HG02763 (cell line): ENCODE measurements at regions not wholly inside any gene's neighbourhood (a gene's known extent, or its start where the extent isn't known, plus 50 kb on each side); places are given as distances from the start of the nearest gene placed in this dataset.
"Not testable (repeated sequence)": the region's sequence is repeated elsewhere in the genome, so short reads cannot be mapped to it uniquely, and the experiment has no call there.

Source experiments
- ATAC-seq: cut with Tn5 transposase; IDR thresholded peaks from one replicate; pipeline ENCODE4 v1.9.1; 2021; ENCODE audit warnings: mild to moderate bottlenecking, moderate library complexity; ENCODE audit not compliant: unreplicated experiment

DNA sequence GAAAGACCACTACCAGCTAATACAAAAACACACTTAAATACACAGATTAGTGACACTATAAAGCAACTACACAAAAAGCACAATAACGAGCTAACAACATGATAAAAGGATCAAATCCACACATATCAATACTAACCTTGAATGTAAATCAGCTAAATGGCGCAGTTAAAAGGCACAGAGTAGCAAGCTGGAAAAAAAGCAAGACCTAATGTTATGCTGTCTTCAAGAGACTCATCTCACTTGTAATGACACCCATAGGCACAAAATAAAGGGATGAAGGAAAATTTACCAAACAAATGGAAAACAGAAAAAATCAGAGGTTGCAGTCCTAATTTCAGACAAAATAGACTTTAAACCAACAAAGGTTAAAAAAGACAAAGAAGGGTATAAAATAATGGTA is 86.3 kb downstream of the NUS1 start:
- no peak for ATAC-seq

DNA sequence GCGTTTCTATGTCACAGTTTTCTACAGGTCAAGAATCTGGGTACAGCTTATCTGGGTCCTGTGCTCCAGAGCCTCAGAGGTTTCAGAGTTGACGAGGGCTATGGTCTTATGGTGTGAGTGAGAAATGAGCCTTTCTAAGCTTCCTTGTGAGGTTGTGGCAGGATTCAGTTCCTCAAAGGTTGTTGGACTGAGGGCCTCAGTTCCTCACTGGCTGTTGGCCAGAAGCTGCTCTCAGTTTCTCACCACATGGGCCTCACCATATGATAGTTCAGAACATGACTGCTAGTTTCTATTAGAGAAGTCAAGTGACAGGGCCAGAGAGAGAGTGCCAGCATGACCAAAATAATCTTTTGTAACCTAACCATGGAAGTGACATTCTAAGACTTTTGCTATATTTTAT is 96.1 kb downstream of the NUS1 start:
- peak; percentile 98 for ATAC-seq

GRCh38 chr6:117776441-117776840 is 101.2 kb downstream of the NUS1 start:
- ATAC-seq: no peak

GRCh38 chr6:117781550-117781949 is 106.3 kb downstream of the NUS1 start:
- no peak for ATAC-seq

GRCh38 chr6:117783279-117783678 is 108.0 kb downstream of the NUS1 start:
- no peak for ATAC-seq

DNA sequence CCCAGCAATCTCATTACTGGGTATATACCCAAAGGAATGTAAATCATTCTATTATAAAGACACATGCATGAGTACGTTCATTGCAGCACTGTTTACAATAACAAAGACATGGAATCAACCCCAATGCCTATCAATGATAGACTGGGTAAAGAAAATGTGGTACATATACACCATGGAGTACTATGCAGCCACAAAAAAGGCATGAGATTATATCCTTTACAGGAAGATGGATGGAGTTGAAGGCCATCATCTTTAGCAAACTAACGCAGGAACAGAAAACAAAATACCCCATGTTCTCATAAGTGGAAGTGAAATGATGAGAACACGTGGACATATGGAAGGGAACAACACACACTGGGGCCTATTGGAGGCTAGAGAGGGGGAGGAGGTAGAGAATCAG is 115.7 kb downstream of the NUS1 start:
- no peak for ATAC-seq

DNA sequence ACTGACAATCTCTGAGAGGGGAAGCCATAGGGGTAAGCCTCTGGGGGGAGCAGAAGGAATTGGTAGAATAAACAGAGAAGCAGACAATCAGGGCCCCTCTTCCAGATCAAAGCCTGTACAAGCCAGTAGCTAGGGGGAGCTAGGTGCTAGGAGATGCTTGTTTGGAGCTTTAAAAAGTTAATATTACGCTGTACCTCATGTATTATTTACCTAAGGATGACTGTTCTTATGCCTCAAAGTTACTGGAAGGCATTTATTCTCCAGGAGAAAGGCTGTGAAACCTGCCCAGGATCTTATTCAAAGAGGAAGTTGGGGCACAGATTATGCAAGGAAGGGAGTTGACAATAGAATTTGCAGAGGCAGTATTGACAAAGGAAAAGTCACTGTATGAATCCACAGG is 111.8 kb upstream of the SLC35F1 start:
- no peak for ATAC-seq

- ATAC-seq: not testable (repeated sequence)
Measured at GRCh38 chr6:117798819-117799218, 108.2 kb upstream of the SLC35F1 start.

DNA sequence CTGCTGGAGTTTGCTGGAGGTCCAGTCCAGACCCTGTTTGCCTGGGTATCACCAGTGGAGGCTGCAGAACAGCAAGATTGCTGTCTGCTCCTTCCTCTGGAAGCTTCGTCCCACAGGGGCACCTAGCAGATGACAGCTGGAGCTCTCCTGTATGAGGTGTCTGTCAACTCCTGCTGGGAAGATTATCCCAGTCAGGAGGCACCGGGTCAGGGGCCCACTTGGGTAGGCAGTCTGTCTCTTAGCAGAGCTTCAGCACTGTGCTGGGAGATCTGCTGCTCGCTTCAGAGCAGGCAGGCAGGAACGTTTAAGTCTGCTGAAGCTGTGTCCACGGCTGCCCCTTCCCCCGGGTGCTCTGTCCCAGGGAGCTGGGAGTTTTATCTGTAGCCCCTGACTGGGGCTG is 96.8 kb upstream of the SLC35F1 start:
- ATAC-seq: no peak

- no peak for ATAC-seq
Measured at GRCh38 chr6:117817499-117817898, 89.6 kb upstream of the SLC35F1 start.

- ATAC-seq: no peak
Measured at GRCh38 chr6:117817992-117818391, 89.1 kb upstream of the SLC35F1 start.

- ATAC-seq: no peak
Measured at GRCh38 chr6:117818449-117818848, 88.6 kb upstream of the SLC35F1 start.

DNA sequence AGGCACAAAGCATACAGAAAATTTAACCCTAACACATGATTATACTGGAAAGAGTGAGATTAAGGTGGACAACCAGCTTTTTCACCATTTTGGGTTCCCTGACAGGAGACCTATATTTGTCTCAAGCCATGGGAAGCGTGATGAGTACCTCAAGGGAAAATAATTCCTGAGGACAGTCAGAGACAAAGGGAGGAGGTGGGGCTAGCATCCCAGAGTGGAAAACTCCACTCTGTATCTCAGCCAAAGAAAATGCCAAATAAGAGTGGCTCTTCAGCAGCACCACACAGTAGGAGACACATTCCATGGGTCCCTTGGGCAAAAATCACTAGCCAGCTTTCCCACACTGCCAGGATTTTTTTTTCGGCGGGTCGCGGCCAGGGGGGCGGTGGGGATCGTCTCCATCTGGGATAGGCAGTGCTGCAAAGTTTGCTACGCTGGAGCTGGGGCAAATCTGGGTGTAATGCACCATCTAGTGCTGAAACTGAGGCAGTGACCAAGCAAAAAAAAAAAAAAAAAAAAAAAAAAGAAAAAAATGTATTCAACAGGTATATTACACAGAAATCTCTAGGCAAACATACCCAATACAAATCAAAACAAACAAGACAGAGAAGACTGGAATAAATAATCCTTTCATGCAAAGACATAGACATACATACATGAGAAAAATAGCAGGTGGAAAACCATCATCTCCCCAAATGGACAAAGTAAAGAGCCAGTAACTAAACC is 77.3 kb upstream of the SLC35F1 start:
- no peak for ATAC-seq

DNA sequence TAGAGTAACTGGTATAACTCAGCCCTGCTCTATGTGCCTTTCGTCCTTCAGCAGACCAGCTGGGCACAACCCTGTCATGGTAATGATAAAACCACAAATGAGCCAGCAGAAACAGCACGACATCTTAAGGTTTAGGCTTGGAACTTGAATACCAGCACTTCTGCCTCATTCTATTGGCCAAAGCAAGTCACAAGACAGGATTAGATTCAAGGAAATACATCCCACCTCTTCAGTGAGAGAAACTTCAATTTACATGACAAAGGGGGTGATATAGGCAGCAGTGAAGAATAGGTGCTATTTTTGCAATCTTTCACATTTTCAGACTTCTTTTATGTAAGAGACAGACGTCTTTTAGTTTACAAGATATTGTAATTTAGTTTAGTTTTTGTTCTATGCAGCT is 69.8 kb upstream of the SLC35F1 start:
- ATAC-seq: no peak

GRCh38 chr6:117840541-117840983 is 66.5 kb upstream of the SLC35F1 start:
- no peak for ATAC-seq

GRCh38 chr6:117847912-117848311 is 59.2 kb upstream of the SLC35F1 start:
- ATAC-seq: no peak

GRCh38 chr6:117849087-117849486 is 58.0 kb upstream of the SLC35F1 start:
- no peak for ATAC-seq
